GM12878 (cell line): ENCODE measurements at regions not wholly inside any gene's neighbourhood (a gene's known extent, or its start where the extent isn't known, plus 50 kb on each side); places are given as distances from the start of the nearest gene placed in this dataset.

Experiments used
- ATAC-seq: fragments of 200-7000 bp; cut with Tn5 transposase; 3 replicates; pipeline ENCODE4 v1.9.1; 2020; ENCODE audit warnings: mild to moderate bottlenecking, moderate library complexity
- BruUV-seq: library from RNA; stranded (reverse); fragments of 400-500 nt; replicated peaks from 2 replicates; lab custom pipeline; 2021; lab: Mats Ljungman, UMichigan
- CTCF ChIA-PET: fragments of 300-600 bp; sonication (Branson Sonifier 250); formaldehyde crosslinking; extraction: SDS; loops from one replicate; lab custom pipeline; 2021; ENCODE audit warnings: inconsistent platforms; lab: Yijun Ruan, JAX
- POLR2A ChIA-PET: fragments of 350-600 bp; formaldehyde crosslinking; extraction: SDS; loops from one replicate; lab custom pipeline; 2021; ENCODE audit warnings: inconsistent platforms; lab: Charles Lee
- RAD21 ChIA-PET: fragments of 300-600 bp; sonication (Branson Sonifier 250); formaldehyde crosslinking; loops from one replicate; lab custom pipeline; 2023; ENCODE audit warnings: antibody characterized with exemption; ENCODE audit not compliant: unreplicated experiment; lab: Charles Lee
- SMC1A ChIA-PET: fragments of 300-600 bp; sonication (Branson Sonifier 250); formaldehyde crosslinking; loops from one replicate; lab custom pipeline; 2023; ENCODE audit not compliant: unreplicated experiment, uncharacterized antibody; lab: Charles Lee
- DNase-seq: peaks from one replicate; pipeline ENCODE4 v3.0.0-alpha.2; 2011; ENCODE audit warnings: low read depth, low spot score
- FAIRE-seq: peaks from 3 replicates; lab custom pipeline; 2011; peaks lifted over from hg19 to GRCh38; lab: Jason Lieb, UNC
- H2AFZ ChIP-seq: 2 replicates; pipeline ENCODE4 v1.6.0; 2011; ENCODE audit warnings: low read depth, low read length, control low read depth; ENCODE audit not compliant: control insufficient read depth
- H3K27ac ChIP-seq: 2 replicates; pipeline ENCODE4 v1.5.1; 2011; ENCODE audit warnings: control low read depth; ENCODE audit not compliant: control insufficient read depth, insufficient read depth
- H3K27me3 ChIP-seq, 2 experiments: replicated peaks in 1 of 2; 2 replicates each; pipeline versions ENCODE4 v1.6.0 to v1.6.1; 2011; ENCODE audit warnings: low read length in 1 of 2; ENCODE audit not compliant: control insufficient read depth in 2 of 2, insufficient read depth in 2 of 2
- H3K36me3 ChIP-seq, 2 experiments: 2 replicates each; pipeline ENCODE4 v1.5.1; 2011; ENCODE audit warnings: low read length in 1 of 2; ENCODE audit not compliant: control insufficient read depth in 2 of 2, insufficient read depth in 2 of 2
- H3K4me1 ChIP-seq: 2 replicates; pipeline ENCODE4 v1.6.1; 2011; ENCODE audit warnings: mild to moderate bottlenecking, low read length, moderate library complexity, mixed read lengths; ENCODE audit not compliant: control insufficient read depth, insufficient read depth
- H3K4me2 ChIP-seq: 2 replicates; pipeline ENCODE4 v1.6.0; 2011; ENCODE audit warnings: control low read depth; ENCODE audit not compliant: control insufficient read depth, insufficient read depth
- H3K4me3 ChIP-seq: fragments of 200-600 bp; sonication (generic); 2 replicates; pipeline ENCODE4 v1.5.1; 2016
- H3K79me2 ChIP-seq: 2 replicates; pipeline ENCODE4 v1.6.0; 2011; ENCODE audit warnings: low read length; ENCODE audit not compliant: control insufficient read depth, insufficient read depth
- H3K9ac ChIP-seq: 2 replicates; pipeline ENCODE4 v1.8.0; 2011; ENCODE audit warnings: low read length, control low read depth, mixed read lengths; ENCODE audit not compliant: control insufficient read depth, insufficient read depth
- H3K9me3 ChIP-seq: replicated peaks from 3 replicates; pipeline ENCODE4 v1.5.1; 2011; ENCODE audit warnings: mild to moderate bottlenecking, low read length; ENCODE audit not compliant: control insufficient read depth, insufficient read depth
- H4K20me1 ChIP-seq: 2 replicates; pipeline ENCODE4 v1.6.0; 2011; ENCODE audit not compliant: control insufficient read depth, insufficient read depth
- ATF7 ChIP-seq: fragments of 450-650 bp; IDR thresholded peaks from 2 replicates; pipeline ENCODE4 v1.6.1; 2016; ENCODE audit warnings: low read depth, mild to moderate bottlenecking
- CTCF ChIP-seq, 3 experiments: IDR thresholded peaks in 2 of 3; conservative IDR thresholded peaks in 1 of 3; 2 replicates each; pipeline ENCODE4 v1.5.1; 2011; ENCODE audit warnings: low read depth in 3 of 3, low read length in 3 of 3, mild to moderate bottlenecking in 3 of 3, control low read depth in 2 of 3, moderate library complexity in 2 of 3, inconsistent platforms in 1 of 3, mixed read lengths in 1 of 3; ENCODE audit not compliant: control insufficient read depth in 2 of 3, insufficient read depth in 1 of 3; ENCODE audit errors: extremely low read depth in 1 of 3
- EGR1 ChIP-seq, 2 experiments: IDR thresholded peaks; 1 replicate in 1 of 2; 2 replicates in 1 of 2; pipeline ENCODE4 v1.6.1; 2011 to 2012; ENCODE audit warnings: low read depth in 2 of 2, low read length in 2 of 2, borderline replicate concordance in 1 of 2, mild to moderate bottlenecking in 1 of 2, moderate library complexity in 1 of 2
- HDAC2 ChIP-seq: fragments of 200-600 bp; sonication (generic); IDR thresholded peaks from 2 replicates; pipeline ENCODE4 v1.6.1; 2017
- HDAC6 ChIP-seq: fragments of 200-600 bp; sonication (generic); IDR thresholded peaks from one replicate; pipeline ENCODE4 v1.8.0; 2017; ENCODE audit warnings: antibody characterized with exemption; ENCODE audit not compliant: unreplicated experiment
- NFYA ChIP-seq: IDR thresholded peaks from 2 replicates; pipeline ENCODE4 v1.6.1; 2011; ENCODE audit warnings: low read depth, mild to moderate bottlenecking, low read length, improper control_type of control experiment, borderline replicate concordance
- NR2F1 ChIP-seq: fragments of 450-650 bp; conservative IDR thresholded peaks from 2 replicates; pipeline ENCODE4 v1.6.1; 2017; ENCODE audit warnings: mild to moderate bottlenecking
- SMAD1 ChIP-seq: fragments of 450-650 bp; IDR thresholded peaks from 2 replicates; pipeline ENCODE4 v1.6.1; 2018; ENCODE audit warnings: mild to moderate bottlenecking, low read depth; ENCODE audit not compliant: partially characterized antibody
- TAF1 ChIP-seq: IDR thresholded peaks from 2 replicates; pipeline ENCODE4 v1.6.1; 2011; ENCODE audit warnings: mild to moderate bottlenecking, low read depth, low read length, borderline replicate concordance
- USF2 ChIP-seq: IDR thresholded peaks from 2 replicates; pipeline ENCODE4 v1.6.1; 2011; ENCODE audit warnings: low read depth, low read length, improper control_type of control experiment, borderline replicate concordance
- YBX1 ChIP-seq: fragments of 450-650 bp; IDR thresholded peaks from 2 replicates; pipeline ENCODE4 v1.6.1; 2016; ENCODE audit warnings: antibody characterized with exemption
- ZNF592 ChIP-seq: fragments of 450-650 bp; IDR thresholded peaks from 2 replicates; pipeline ENCODE4 v1.6.1; 2017; ENCODE audit warnings: mild to moderate bottlenecking, moderate library complexity
- WGBS: methylation state at CpG from one replicate; pipeline ENCODE4 v1.1.6; 2016; ENCODE audit warnings: low lambda C conversion rate; ENCODE audit not compliant: insufficient replicate concordance, insufficient coverage; ENCODE audit errors: missing lambda C conversion rate; 5-methylcytosine and 5-hydroxymethylcytosine counted together
- in situ Hi-C: fragments of 300-500 bp; cut with MboI; formaldehyde crosslinking; loops from 9 replicates; pipeline ENCODE4 v1.14.3; 2018; ENCODE audit warnings: mixed read lengths
- intact Hi-C: fragments of 100-400 bp; cut with micrococcal nuclease; formaldehyde crosslinking; loops from one replicate; pipeline ENCODE4 v1.14.2; 2022; ENCODE audit not compliant: unreplicated experiment

- TF ChIP-seq ZNF592 (no peak), ATF7 (no peak), SMAD1 (no peak), YBX1 (no peak), HDAC2 (no peak)
- TF ChIP-seq, all 136 proteins: peak for 0
These were observed 107.9 kb downstream of the CDC42EP3 start (continued) for GRCh38 chr2:37563375-37564015.

- Histone ChIP-seq H3K9me3 (peaks cover 14% of the 10 kb centered on the region), H3K27me3 (no peaks in the 10 kb centered on the region), H4K20me1 (no peaks in the 10 kb centered on the region), H2AFZ (no peak overlapping the region), H3K4me3 (no peak overlapping the region), H3K9ac (no peak overlapping the region), H3K4me2 (no peak overlapping the region), H3K27ac (no peak overlapping the region), H3K79me2 (no peaks in the 10 kb centered on the region; the same call in 1 of the 2 replicates), H3K36me3 (no peaks in the 10 kb centered on the region), H3K4me1 (peaks cover 28% of the 10 kb centered on the region)
- no TSS peak for BruUV-seq
- no peak for FAIRE-seq
- ChIA-PET RAD21 (interaction anchor here (0.8 to 1.2 kb wide), 4 partner anchors 10 to 169 kb away, joined by 3 read pairs; no protein-coding TSS in a partner anchor), CTCF (no interaction called here), SMC1A (interaction anchor here (0.9 to 1.7 kb wide), 9 partner anchors 10 to 59 kb away, joined by 3 to 8 read pairs (median 4); no protein-coding TSS in a partner anchor), POLR2A (interaction anchor here (1.2 to 1.8 kb wide), 2 partner anchors 10 to 57 kb away, joined by 3 to 9 read pairs; no protein-coding TSS in a partner anchor)
- no peak for ATAC-seq
- in situ Hi-C loops, result no loop called here
- over 99% methylated on average over 7 of the region's 7 CpGs for WGBS
- intact Hi-C loops, result no loop called here
- TF ChIP-seq HDAC6 (no peak), EGR1 (IDR thresholded peaks at IDR 0.05; ENCODE audit: borderline replicate concordance in 1 of 2, low read depth in 2 of 2, low read length in 2 of 2) (no peak), NR2F1 (no peak), USF2 (no peak), CTCF (IDR thresholded peaks at IDR 0.05 in 2 of 3, conservative IDR thresholded peaks at IDR 0.05 in 1 of 3; ENCODE audit: control insufficient read depth in 2 of 3, extremely low read depth in 1 of 3, insufficient read depth in 1 of 3, low read depth in 3 of 3, low read length in 3 of 3) (no peak), NFYA (no peak), TAF1 (no peak)
- DNase-seq, result no peak
These were observed 107.1 kb downstream of the CDC42EP3 start for GRCh38 chr2:37564356-37564755.
